Esophagus muscularis mucosa (tissue), 3 donors: ENCODE measurements at regions not wholly inside any gene's neighbourhood (a gene's known extent, or its start where the extent isn't known, plus 50 kb on each side); places are given as distances from the start of the nearest gene placed in this dataset.

Experiments
- POLR2A ChIP-seq: fragments of 450-650 bp; IDR thresholded peaks from one replicate; pipeline ENCODE4 v1.6.1; 2017; ENCODE audit warnings: antibody characterized with exemption, moderate library complexity, mild to moderate bottlenecking, low read depth
- TF ChIP-seq, protein P1 (sequence below), 3 experiments: fragments of 200-600 bp in 2 of 3; fragments of 450-650 bp in 1 of 3; sonication (generic) in 2 of 3; IDR thresholded peaks; one replicate each; pipeline ENCODE4 v1.5.1; 2017 to 2019; ENCODE audit warnings: antibody characterized with exemption in 3 of 3, mild to moderate bottlenecking in 2 of 3, moderate library complexity in 1 of 3

DNA sequence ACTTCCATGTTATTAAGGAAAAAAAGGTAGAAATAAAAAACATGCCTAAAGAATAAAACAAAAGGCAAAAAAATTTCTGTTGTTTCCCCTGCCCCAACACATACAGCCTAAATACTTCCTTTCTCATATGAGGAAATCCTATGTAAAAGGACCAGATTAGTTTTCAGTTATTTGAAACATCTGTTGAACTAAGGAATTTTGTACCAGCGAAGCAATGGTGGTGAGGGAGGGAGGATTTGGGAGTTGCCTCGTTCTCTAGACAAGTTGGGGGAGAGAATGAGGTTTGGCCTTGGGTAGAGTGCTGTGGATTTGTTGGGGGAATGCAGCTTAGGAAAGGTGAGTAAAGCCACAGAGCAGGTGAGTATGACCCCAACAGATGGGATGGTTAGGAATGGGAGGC, 141.5 kb upstream of the RFLNA start:
- TF ChIP-seq, protein P1, sequence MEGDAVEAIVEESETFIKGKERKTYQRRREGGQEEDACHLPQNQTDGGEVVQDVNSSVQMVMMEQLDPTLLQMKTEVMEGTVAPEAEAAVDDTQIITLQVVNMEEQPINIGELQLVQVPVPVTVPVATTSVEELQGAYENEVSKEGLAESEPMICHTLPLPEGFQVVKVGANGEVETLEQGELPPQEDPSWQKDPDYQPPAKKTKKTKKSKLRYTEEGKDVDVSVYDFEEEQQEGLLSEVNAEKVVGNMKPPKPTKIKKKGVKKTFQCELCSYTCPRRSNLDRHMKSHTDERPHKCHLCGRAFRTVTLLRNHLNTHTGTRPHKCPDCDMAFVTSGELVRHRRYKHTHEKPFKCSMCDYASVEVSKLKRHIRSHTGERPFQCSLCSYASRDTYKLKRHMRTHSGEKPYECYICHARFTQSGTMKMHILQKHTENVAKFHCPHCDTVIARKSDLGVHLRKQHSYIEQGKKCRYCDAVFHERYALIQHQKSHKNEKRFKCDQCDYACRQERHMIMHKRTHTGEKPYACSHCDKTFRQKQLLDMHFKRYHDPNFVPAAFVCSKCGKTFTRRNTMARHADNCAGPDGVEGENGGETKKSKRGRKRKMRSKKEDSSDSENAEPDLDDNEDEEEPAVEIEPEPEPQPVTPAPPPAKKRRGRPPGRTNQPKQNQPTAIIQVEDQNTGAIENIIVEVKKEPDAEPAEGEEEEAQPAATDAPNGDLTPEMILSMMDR (IDR thresholded peaks at IDR 0.05), result no peak
- TF ChIP-seq POLR2A, result no peak
